Dendritic cell treated with granulocyte-macrophage colony-stimulating factor and Interleukin-4, amounts not matched to agents 40 ng/mL and 50 ng/mL, for 4 days (primary cell): ENCODE measurements at regions not wholly inside any gene's neighbourhood (a gene's known extent, or its start where the extent isn't known, plus 50 kb on each side); places are given as distances from the start of the nearest gene placed in this dataset.
"Not testable (repeated sequence)": the region's sequence is repeated elsewhere in the genome, so short reads cannot be mapped to it uniquely, and the experiment has no call there.

Experiments
- H3K27ac Mint-ChIP-seq: one replicate; pipeline ENCODE4 v1.8.0; 2022; ENCODE audit warnings: mild to moderate bottlenecking, mixed read lengths
- H3K27me3 Mint-ChIP-seq: one replicate; pipeline ENCODE4 v1.8.0; 2022; ENCODE audit warnings: mild to moderate bottlenecking, mixed read lengths
- H3K36me3 Mint-ChIP-seq: one replicate; pipeline ENCODE4 v1.8.0; 2022; ENCODE audit warnings: low read depth, mixed read lengths
- H3K4me1 Mint-ChIP-seq: one replicate; pipeline ENCODE4 v1.8.0; 2022; ENCODE audit warnings: low read depth, mixed read lengths
- H3K4me3 Mint-ChIP-seq: one replicate; pipeline ENCODE4 v1.8.0; 2022; ENCODE audit warnings: mild to moderate bottlenecking, moderate library complexity, mixed read lengths
- H3K9me3 Mint-ChIP-seq: one replicate; pipeline ENCODE4 v1.8.0; 2022; ENCODE audit warnings: mixed read lengths
- intact Hi-C: fragments of 100-400 bp; cut with micrococcal nuclease; formaldehyde crosslinking; loops from one replicate; pipeline ENCODE4 v1.15.0; 2022

- H3K36me3 Mint-ChIP-seq, H3K27me3 Mint-ChIP-seq, H3K9me3 Mint-ChIP-seq, H3K4me1 Mint-ChIP-seq, H3K27ac Mint-ChIP-seq, intact Hi-C loops, H3K4me3 Mint-ChIP-seq: not testable (repeated sequence)
Measured at GRCh38 chr2:84127812-84128211, 331.3 kb downstream of the SUCLG1 start.

GRCh38 chr2:84126530-84126929 is 332.6 kb downstream of the SUCLG1 start:
- intact Hi-C loops = no loop called here
- Mint-ChIP-seq H3K27ac (no peak overlapping the region), H3K9me3 (peaks cover 8% of the 10 kb centered on the region), H3K4me3 (no peak overlapping the region), H3K27me3 (no peaks in the 10 kb centered on the region), H3K36me3 (no peaks in the 10 kb centered on the region), H3K4me1 (no peaks in the 10 kb centered on the region)

- intact Hi-C loops = no loop called here
- no peak overlapping the region for H3K4me3 Mint-ChIP-seq
- no peak overlapping the region for H3K27ac Mint-ChIP-seq
- peaks cover 8% of the 10 kb centered on the region for H3K9me3 Mint-ChIP-seq
- H3K27me3 Mint-ChIP-seq = no peaks in the 10 kb centered on the region
- H3K4me1 Mint-ChIP-seq = no peaks in the 10 kb centered on the region
- no peaks in the 10 kb centered on the region for H3K36me3 Mint-ChIP-seq
Measured at GRCh38 chr2:84126084-84126483, 333.0 kb downstream of the SUCLG1 start.

- no peaks in the 10 kb centered on the region for H3K36me3 Mint-ChIP-seq
- H3K27ac Mint-ChIP-seq = no peak overlapping the region
- H3K27me3 Mint-ChIP-seq = no peaks in the 10 kb centered on the region
- no peaks in the 10 kb centered on the region for H3K4me1 Mint-ChIP-seq
- peaks cover 11% of the 10 kb centered on the region for H3K9me3 Mint-ChIP-seq
- no peak overlapping the region for H3K4me3 Mint-ChIP-seq
- intact Hi-C loops = no loop called here
Measured at GRCh38 chr2:84116143-84116542, 342.9 kb downstream of the SUCLG1 start.

- Mint-ChIP-seq H3K4me3 (no peak overlapping the region), H3K36me3 (no peaks in the 10 kb centered on the region), H3K27me3 (no peaks in the 10 kb centered on the region), H3K27ac (no peak overlapping the region), H3K9me3 (peaks cover 11% of the 10 kb centered on the region), H3K4me1 (no peaks in the 10 kb centered on the region)
- intact Hi-C loops = no loop called here
Measured at GRCh38 chr2:84115173-84115857, 343.8 kb downstream of the SUCLG1 start.

GRCh38 chr2:84103816-84104527 is 355.1 kb downstream of the SUCLG1 start:
- intact Hi-C loops = not testable (repeated sequence)

GRCh38 chr2:84102274-84102673 is 356.8 kb downstream of the SUCLG1 start:
- H3K27ac Mint-ChIP-seq = no peak overlapping the region
- H3K9me3 Mint-ChIP-seq = peaks cover 40% of the 10 kb centered on the region
- H3K27me3 Mint-ChIP-seq = no peaks in the 10 kb centered on the region
- H3K36me3 Mint-ChIP-seq = no peaks in the 10 kb centered on the region
- intact Hi-C loops = no loop called here
- no peaks in the 10 kb centered on the region for H3K4me1 Mint-ChIP-seq
- no peak overlapping the region for H3K4me3 Mint-ChIP-seq

More at GRCh38 chr2:84103816-84104527, 355.1 kb downstream of the SUCLG1 start:
- H3K4me1 Mint-ChIP-seq, H3K27ac Mint-ChIP-seq, H3K4me3 Mint-ChIP-seq, H3K27me3 Mint-ChIP-seq, H3K36me3 Mint-ChIP-seq: not testable (repeated sequence)
- H3K9me3 Mint-ChIP-seq = peaks cover 42% of the 10 kb centered on the region

- H3K36me3 Mint-ChIP-seq = no peaks in the 10 kb centered on the region
- no peaks in the 10 kb centered on the region for H3K4me1 Mint-ChIP-seq
- intact Hi-C loops = no loop called here
- H3K4me3 Mint-ChIP-seq = no peak overlapping the region
- H3K9me3 Mint-ChIP-seq = peaks cover 10% of the 10 kb centered on the region
- no peaks in the 10 kb centered on the region for H3K27me3 Mint-ChIP-seq
- no peak overlapping the region for H3K27ac Mint-ChIP-seq
Measured at GRCh38 chr2:84088656-84089055, 370.4 kb downstream of the SUCLG1 start.

- Mint-ChIP-seq H3K4me3 (no peak overlapping the region), H3K4me1 (no peaks in the 10 kb centered on the region), H3K9me3 (no peaks in the 10 kb centered on the region), H3K27ac (no peak overlapping the region), H3K36me3 (no peaks in the 10 kb centered on the region), H3K27me3 (no peaks in the 10 kb centered on the region)
- intact Hi-C loops = no loop called here
Measured at GRCh38 chr2:84085562-84085961, 373.5 kb downstream of the SUCLG1 start.

- H3K4me1 Mint-ChIP-seq = no peaks in the 10 kb centered on the region
- no peak overlapping the region for H3K27ac Mint-ChIP-seq
- no peaks in the 10 kb centered on the region for H3K36me3 Mint-ChIP-seq
- H3K4me3 Mint-ChIP-seq = no peak overlapping the region
- no peaks in the 10 kb centered on the region for H3K27me3 Mint-ChIP-seq
- no peaks in the 10 kb centered on the region for H3K9me3 Mint-ChIP-seq
- intact Hi-C loops = no loop called here
Measured at GRCh38 chr2:84084856-84085255, 374.2 kb downstream of the SUCLG1 start.

- no peak overlapping the region for H3K27ac Mint-ChIP-seq
- H3K4me1 Mint-ChIP-seq = no peaks in the 10 kb centered on the region
- H3K27me3 Mint-ChIP-seq = no peaks in the 10 kb centered on the region
- no peaks in the 10 kb centered on the region for H3K36me3 Mint-ChIP-seq
- H3K4me3 Mint-ChIP-seq = no peak overlapping the region
- intact Hi-C loops = no loop called here
- H3K9me3 Mint-ChIP-seq = no peaks in the 10 kb centered on the region
Measured at GRCh38 chr2:84083984-84084383, 375.1 kb downstream of the SUCLG1 start.

GRCh38 chr2:84078471-84078870 is 380.6 kb downstream of the SUCLG1 start:
- no peaks in the 10 kb centered on the region for H3K27me3 Mint-ChIP-seq
- H3K27ac Mint-ChIP-seq = no peak overlapping the region
- no peaks in the 10 kb centered on the region for H3K36me3 Mint-ChIP-seq
- intact Hi-C loops = no loop called here
- no peaks in the 10 kb centered on the region for H3K9me3 Mint-ChIP-seq
- no peaks in the 10 kb centered on the region for H3K4me1 Mint-ChIP-seq
- H3K4me3 Mint-ChIP-seq = no peak overlapping the region

- no peaks in the 10 kb centered on the region for H3K4me1 Mint-ChIP-seq
- no peaks in the 10 kb centered on the region for H3K36me3 Mint-ChIP-seq
- H3K27ac Mint-ChIP-seq = no peak overlapping the region
- no peaks in the 10 kb centered on the region for H3K9me3 Mint-ChIP-seq
- H3K4me3 Mint-ChIP-seq = no peak overlapping the region
- H3K27me3 Mint-ChIP-seq = no peaks in the 10 kb centered on the region
- intact Hi-C loops = no loop called here
Measured at GRCh38 chr2:84077496-84077895, 381.6 kb downstream of the SUCLG1 start.

- intact Hi-C loops = no loop called here
- H3K4me1 Mint-ChIP-seq = no peaks in the 10 kb centered on the region
Measured at GRCh38 chr2:84071050-84071449, 388.0 kb downstream of the SUCLG1 start.

GRCh38 chr2:84065857-84066256 is 393.2 kb downstream of the SUCLG1 start:
- no peaks in the 10 kb centered on the region for H3K4me1 Mint-ChIP-seq
- intact Hi-C loops = no loop called here
- H3K36me3 Mint-ChIP-seq = no peaks in the 10 kb centered on the region
- no peak overlapping the region for H3K27ac Mint-ChIP-seq
- no peak overlapping the region for H3K4me3 Mint-ChIP-seq
- H3K27me3 Mint-ChIP-seq = no peaks in the 10 kb centered on the region
- H3K9me3 Mint-ChIP-seq = no peaks in the 10 kb centered on the region

More at GRCh38 chr2:84071050-84071449, 388.0 kb downstream of the SUCLG1 start:
- H3K4me3 Mint-ChIP-seq = no peak overlapping the region
- no peaks in the 10 kb centered on the region for H3K9me3 Mint-ChIP-seq
- no peaks in the 10 kb centered on the region for H3K36me3 Mint-ChIP-seq
- H3K27me3 Mint-ChIP-seq = no peaks in the 10 kb centered on the region
- H3K27ac Mint-ChIP-seq = no peak overlapping the region
